HepG2 (cell line): ENCODE measurements at regions not wholly inside any gene's neighbourhood (a gene's known extent, or its start where the extent isn't known, plus 50 kb on each side); places are given as distances from the start of the nearest gene placed in this dataset.

Source experiments
- ATAC-seq: fragments of 200-7000 bp; cut with Tn5 transposase; 3 replicates; pipeline ENCODE4 v1.9.1; 2020; ENCODE audit warnings: mild to moderate bottlenecking, moderate library complexity
- BruUV-seq: library from RNA; stranded (reverse); fragments of 400-500 nt; replicated peaks from 2 replicates; lab custom pipeline; 2021; lab: Mats Ljungman, UMichigan
- CTCF ChIA-PET: fragments of 300-600 bp; formaldehyde crosslinking; extraction: SDS; loops from one replicate; lab custom pipeline; 2021; ENCODE audit warnings: low total read pairs, inconsistent platforms, low intra/inter-chr PET ratio; lab: Yijun Ruan, JAX
- POLR2A ChIA-PET: fragments of 350-600 bp; sonication (Branson Sonifier 250); formaldehyde crosslinking; loops from one replicate; lab custom pipeline; 2020; ENCODE audit warnings: antibody characterized with exemption, inconsistent platforms; lab: Yijun Ruan, JAX
- DNase-seq: peaks from one replicate; pipeline ENCODE4 v3.0.0-alpha.2; 2015; ENCODE audit warnings: low spot score
- FAIRE-seq: peaks from 3 replicates; lab custom pipeline; 2011; peaks lifted over from hg19 to GRCh38; lab: Jason Lieb, UNC
- H2AFZ ChIP-seq: one replicate; pipeline ENCODE4 v1.6.1; 2011; ENCODE audit warnings: low read length, inconsistent platforms
- H3K27ac ChIP-seq: fragments of 300-600 bp; 3 replicates; pipeline ENCODE4 v1.8.0; 2011; ENCODE audit warnings: mixed run types, mild to moderate bottlenecking, mixed read lengths, low read length, inconsistent platforms; ENCODE audit not compliant: insufficient read depth; ENCODE audit errors: extremely low read length
- H3K27me3 ChIP-seq, 2 experiments: fragments of 200-600 bp in 1 of 2; 2 replicates in 1 of 2; 3 replicates in 1 of 2; pipeline versions ENCODE4 v1.6.0 to v1.8.0; 2011; ENCODE audit warnings: low read length in 2 of 2, mild to moderate bottlenecking in 2 of 2, moderate library complexity in 2 of 2, inconsistent platforms in 1 of 2; ENCODE audit not compliant: insufficient read depth in 2 of 2, control insufficient read depth in 1 of 2
- H3K36me3 ChIP-seq, 2 experiments: fragments of 200-600 bp in 1 of 2; replicated peaks in 1 of 2; 2 replicates in 1 of 2; 3 replicates in 1 of 2; pipeline versions ENCODE4 v1.5.1 to v1.8.0; 2011; ENCODE audit warnings: low read length in 2 of 2, inconsistent platforms in 1 of 2; ENCODE audit not compliant: insufficient read depth in 2 of 2, control insufficient read depth in 1 of 2
- H3K4me1 ChIP-seq: 2 replicates; pipeline ENCODE4 v1.5.1; 2012; ENCODE audit warnings: low read length, inconsistent platforms; ENCODE audit not compliant: insufficient read depth
- H3K4me2 ChIP-seq: 2 replicates; pipeline ENCODE4 v1.6.0; 2011; ENCODE audit warnings: low read depth, low read length, inconsistent platforms
- H3K4me3 ChIP-seq, 3 experiments: fragments of 200-600 bp in 1 of 3; sonication (generic), shearing (Covaris generic) in 1 of 3; replicated peaks in 1 of 3; 2 replicates each; pipeline ENCODE4 v1.5.1; 2011 to 2016; ENCODE audit warnings: low read length in 3 of 3, inconsistent platforms in 2 of 3, low read depth in 2 of 3, mild to moderate bottlenecking in 2 of 3, control low read depth in 1 of 3, mixed read lengths in 1 of 3; ENCODE audit not compliant: insufficient read depth in 1 of 3
- H3K79me2 ChIP-seq: one replicate; pipeline ENCODE4 v1.6.1; 2011; ENCODE audit warnings: low read length, inconsistent platforms; ENCODE audit not compliant: insufficient read depth
- H3K9ac ChIP-seq: 2 replicates; pipeline ENCODE4 v1.6.0; 2011; ENCODE audit warnings: mild to moderate bottlenecking, low read depth, low read length, inconsistent platforms; ENCODE audit not compliant: insufficient read depth
- H3K9me3 ChIP-seq: 2 replicates; pipeline ENCODE4 v1.5.1; 2012; ENCODE audit warnings: mild to moderate bottlenecking, low read length
- H4K20me1 ChIP-seq: 2 replicates; pipeline ENCODE4 v1.6.0; 2011; ENCODE audit warnings: inconsistent platforms, mild to moderate bottlenecking, low read length, moderate library complexity; ENCODE audit not compliant: insufficient read depth
- CC2D1A ChIP-seq: sonication (generic); formaldehyde crosslinking; IDR thresholded peaks from 2 replicates; pipeline ENCODE4 v1.8.1; 2023; ENCODE audit warnings: mild to moderate bottlenecking, missing genetic modification reagents
- CCAR2 ChIP-seq: fragments of 200-400 bp; formaldehyde crosslinking; optimal IDR thresholded peaks from 2 replicates; pipeline ENCODE3; 2018; ENCODE audit warnings: low read depth, mild to moderate bottlenecking, low read length, moderate library complexity
- KDM6A ChIP-seq: IDR thresholded peaks from 2 replicates; pipeline ENCODE4 v1.6.1; 2016; ENCODE audit warnings: low read depth
- MAZ ChIP-seq, 2 experiments: sonication (generic) in 1 of 2; formaldehyde crosslinking in 1 of 2; IDR thresholded peaks; 2 replicates each; pipeline versions ENCODE4 v1.5.0 to v1.6.1; 2012 to 2020; ENCODE audit warnings: low read depth in 2 of 2, mild to moderate bottlenecking in 2 of 2, borderline replicate concordance in 1 of 2, improper control_type of control experiment in 1 of 2, low read length in 1 of 2, missing genetic modification reagents in 1 of 2, moderate library complexity in 1 of 2
- MBNL3 ChIP-seq: fragments of 250-450 bp; sonication (Bioruptor Pico); conservative IDR thresholded peaks from 2 replicates; pipeline ENCODE4 v1.8.0; 2022; ENCODE audit warnings: mild to moderate bottlenecking, inconsistent platforms
- NFE2L1 ChIP-seq: sonication (generic); formaldehyde crosslinking; IDR thresholded peaks from 2 replicates; pipeline ENCODE4 v1.4.0; 2020; ENCODE audit warnings: missing genetic modification reagents, mild to moderate bottlenecking, borderline replicate concordance
- SIN3A ChIP-seq: IDR thresholded peaks from 2 replicates; pipeline ENCODE4 v1.6.1; 2011; ENCODE audit warnings: low read depth, mild to moderate bottlenecking, control low read depth, low read length, borderline replicate concordance
- SOX6 ChIP-seq, 2 experiments: fragments of 450-650 bp in 1 of 2; sonication (generic) in 1 of 2; formaldehyde crosslinking in 1 of 2; IDR thresholded peaks; 2 replicates each; pipeline versions ENCODE4 v1.4.0 to v1.6.1; 2017 to 2020; ENCODE audit warnings: antibody characterized with exemption in 1 of 2, mild to moderate bottlenecking in 1 of 2, missing genetic modification reagents in 1 of 2
- ZNF30 ChIP-seq: sonication (generic); formaldehyde crosslinking; IDR thresholded peaks from 2 replicates; pipeline ENCODE4 v1.5.0; 2020; ENCODE audit warnings: mild to moderate bottlenecking, missing genetic modification reagents
- ZNF709 ChIP-seq: sonication (generic); formaldehyde crosslinking; IDR thresholded peaks from 2 replicates; pipeline ENCODE4 v1.5.0; 2020; ENCODE audit warnings: mild to moderate bottlenecking, missing genetic modification reagents
- ZNF816 ChIP-seq: sonication (generic); formaldehyde crosslinking; IDR thresholded peaks from 2 replicates; pipeline ENCODE4 v1.8.0; 2022; ENCODE audit warnings: missing genetic modification reagents, mild to moderate bottlenecking, borderline replicate concordance
- WGBS: methylation state at CpG from one replicate; pipeline ENCODE4 v1.1.6; 2017; ENCODE audit warnings: low lambda C conversion rate; 5-methylcytosine and 5-hydroxymethylcytosine counted together
- in situ Hi-C: cut with HindIII; loops from 2 replicates; pipeline ENCODE4 v1.10.0; 2017; ENCODE audit warnings: low pct_unique_long_range_greater_than_20kb; ENCODE audit not compliant: extremely low pct_ligation_motif_present
- intact Hi-C: fragments of 100-400 bp; cut with micrococcal nuclease; formaldehyde crosslinking; loops from one replicate; pipeline ENCODE4 v1.10.0; 2022; ENCODE audit not compliant: unreplicated experiment
- TF ChIP-seq, protein P1 (sequence below): sonication (generic); formaldehyde crosslinking; IDR thresholded peaks from 2 replicates; pipeline ENCODE4 v1.4.0; 2020; ENCODE audit warnings: missing genetic modification reagents, borderline replicate concordance
- TF ChIP-seq, protein P2 (sequence below): sonication (generic); formaldehyde crosslinking; IDR thresholded peaks from 2 replicates; pipeline ENCODE4 v1.8.0; 2022; ENCODE audit warnings: mild to moderate bottlenecking, missing genetic modification reagents, moderate library complexity

DNA sequence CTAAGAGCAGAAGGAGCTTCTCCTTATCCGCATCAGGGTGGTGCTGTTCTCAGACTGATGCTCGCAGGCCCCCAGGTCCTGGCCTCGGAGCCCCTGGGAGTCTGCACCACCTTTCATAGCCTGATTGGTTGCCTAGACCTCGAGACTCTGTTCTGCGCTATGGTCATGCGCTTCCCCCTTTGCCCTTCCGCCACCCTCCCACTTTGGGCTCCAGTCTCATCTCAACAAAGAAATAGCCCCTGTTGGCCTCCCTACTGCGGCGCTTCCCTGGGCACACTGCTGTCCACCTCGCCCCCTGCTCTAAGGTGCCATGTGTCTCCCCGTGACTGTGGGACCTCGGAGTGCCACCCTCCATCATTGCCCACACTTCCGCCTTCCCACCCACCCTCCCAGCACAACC, 102.9 kb upstream of the TWIST2 start:
- Histone ChIP-seq H3K9ac (no peak overlapping the region), H4K20me1 (no peaks in the 10 kb centered on the region), H3K9me3 (no peaks in the 10 kb centered on the region), H3K36me3 (no peaks in the 10 kb centered on the region), H3K27me3 (peaks cover 0 to 26% of the 10 kb centered on the region in 2 experiments; a peak in 4 of 5 replicates), H3K4me3 (no peak overlapping the region), H3K79me2 (no peaks in the 10 kb centered on the region), H3K4me2 (no peak overlapping the region), H3K27ac (no peak overlapping the region), H2AFZ (no peak overlapping the region), H3K4me1 (no peaks in the 10 kb centered on the region)
- no peak for TF ChIP-seq CC2D1A (CRISPR knock-in tag)
- TF ChIP-seq, protein P1, sequence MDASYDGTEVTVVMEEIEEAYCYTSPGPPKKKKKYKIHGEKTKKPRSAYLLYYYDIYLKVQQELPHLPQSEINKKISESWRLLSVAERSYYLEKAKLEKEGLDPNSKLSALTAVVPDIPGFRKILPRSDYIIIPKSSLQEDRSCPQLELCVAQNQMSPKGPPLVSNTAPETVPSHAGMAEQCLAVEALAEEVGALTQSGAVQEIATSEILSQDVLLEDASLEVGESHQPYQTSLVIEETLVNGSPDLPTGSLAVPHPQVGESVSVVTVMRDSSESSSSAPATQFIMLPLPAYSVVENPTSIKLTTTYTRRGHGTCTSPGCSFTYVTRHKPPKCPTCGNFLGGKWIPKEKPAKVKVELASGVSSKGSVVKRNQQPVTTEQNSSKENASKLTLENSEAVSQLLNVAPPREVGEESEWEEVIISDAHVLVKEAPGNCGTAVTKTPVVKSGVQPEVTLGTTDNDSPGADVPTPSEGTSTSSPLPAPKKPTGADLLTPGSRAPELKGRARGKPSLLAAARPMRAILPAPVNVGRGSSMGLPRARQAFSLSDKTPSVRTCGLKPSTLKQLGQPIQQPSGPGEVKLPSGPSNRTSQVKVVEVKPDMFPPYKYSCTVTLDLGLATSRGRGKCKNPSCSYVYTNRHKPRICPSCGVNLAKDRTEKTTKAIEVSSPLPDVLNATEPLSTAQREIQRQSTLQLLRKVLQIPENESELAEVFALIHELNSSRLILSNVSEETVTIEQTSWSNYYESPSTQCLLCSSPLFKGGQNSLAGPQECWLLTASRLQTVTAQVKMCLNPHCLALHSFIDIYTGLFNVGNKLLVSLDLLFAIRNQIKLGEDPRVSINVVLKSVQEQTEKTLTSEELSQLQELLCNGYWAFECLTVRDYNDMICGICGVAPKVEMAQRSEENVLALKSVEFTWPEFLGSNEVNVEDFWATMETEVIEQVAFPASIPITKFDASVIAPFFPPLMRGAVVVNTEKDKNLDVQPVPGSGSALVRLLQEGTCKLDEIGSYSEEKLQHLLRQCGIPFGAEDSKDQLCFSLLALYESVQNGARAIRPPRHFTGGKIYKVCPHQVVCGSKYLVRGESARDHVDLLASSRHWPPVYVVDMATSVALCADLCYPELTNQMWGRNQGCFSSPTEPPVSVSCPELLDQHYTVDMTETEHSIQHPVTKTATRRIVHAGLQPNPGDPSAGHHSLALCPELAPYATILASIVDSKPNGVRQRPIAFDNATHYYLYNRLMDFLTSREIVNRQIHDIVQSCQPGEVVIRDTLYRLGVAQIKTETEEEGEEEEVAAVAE = no peak
- no peak for TF ChIP-seq ZNF709
- no peak for TF ChIP-seq SIN3A
- no peak for TF ChIP-seq NFE2L1 (CRISPR knock-in tag)
- no peak for TF ChIP-seq MBNL3 (CRISPR knock-in tag)
- no peak for TF ChIP-seq SOX6 (IDR thresholded peaks at IDR 0.05)
- TF ChIP-seq SOX6 (CRISPR knock-in tag; IDR thresholded peaks at IDR 0.05) = no peak
- TF ChIP-seq ZNF30 (CRISPR knock-in tag) = no peak
- TF ChIP-seq KDM6A (CRISPR knock-in tag) = no peak
- no peak for TF ChIP-seq CCAR2
- TF ChIP-seq ZNF816 (CRISPR knock-in tag) = no peak
- TF ChIP-seq, protein P2, sequence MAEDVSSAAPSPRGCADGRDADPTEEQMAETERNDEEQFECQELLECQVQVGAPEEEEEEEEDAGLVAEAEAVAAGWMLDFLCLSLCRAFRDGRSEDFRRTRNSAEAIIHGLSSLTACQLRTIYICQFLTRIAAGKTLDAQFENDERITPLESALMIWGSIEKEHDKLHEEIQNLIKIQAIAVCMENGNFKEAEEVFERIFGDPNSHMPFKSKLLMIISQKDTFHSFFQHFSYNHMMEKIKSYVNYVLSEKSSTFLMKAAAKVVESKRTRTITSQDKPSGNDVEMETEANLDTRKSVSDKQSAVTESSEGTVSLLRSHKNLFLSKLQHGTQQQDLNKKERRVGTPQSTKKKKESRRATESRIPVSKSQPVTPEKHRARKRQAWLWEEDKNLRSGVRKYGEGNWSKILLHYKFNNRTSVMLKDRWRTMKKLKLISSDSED (CRISPR knock-in tag) = no peak
- TF ChIP-seq MAZ (IDR thresholded peaks at IDR 0.05; ENCODE audit: borderline replicate concordance, low read depth, low read length) = no peak
- TF ChIP-seq MAZ (CRISPR knock-in tag; IDR thresholded peaks at IDR 0.05; ENCODE audit: low read depth) = no peak
- ChIA-PET CTCF (no interaction called here), POLR2A (no interaction called here)
- intact Hi-C loops = no loop called here
- BruUV-seq = no TSS peak
- DNase-seq (no peak), FAIRE-seq (no peak), ATAC-seq (no peak)
- in situ Hi-C loops = no loop called here
- WGBS = 40% methylated on average over 13 of the region's 13 CpGs
